HepG2 (cell line): ENCODE measurements at regions not wholly inside any gene's neighbourhood (a gene's known extent, or its start where the extent isn't known, plus 50 kb on each side); places are given as distances from the start of the nearest gene placed in this dataset.

Experiments used
- ATAC-seq: fragments of 200-7000 bp; cut with Tn5 transposase; 3 replicates; pipeline ENCODE4 v1.9.1; 2020; ENCODE audit warnings: mild to moderate bottlenecking, moderate library complexity
- BruUV-seq: library from RNA; stranded (reverse); fragments of 400-500 nt; replicated peaks from 2 replicates; lab custom pipeline; 2021; lab: Mats Ljungman, UMichigan
- CTCF ChIA-PET: fragments of 300-600 bp; formaldehyde crosslinking; extraction: SDS; loops from one replicate; lab custom pipeline; 2021; ENCODE audit warnings: low total read pairs, inconsistent platforms, low intra/inter-chr PET ratio; lab: Yijun Ruan, JAX
- POLR2A ChIA-PET: fragments of 350-600 bp; sonication (Branson Sonifier 250); formaldehyde crosslinking; loops from one replicate; lab custom pipeline; 2020; ENCODE audit warnings: antibody characterized with exemption, inconsistent platforms; lab: Yijun Ruan, JAX
- DNase-seq: peaks from one replicate; pipeline ENCODE4 v3.0.0-alpha.2; 2015; ENCODE audit warnings: low spot score
- FAIRE-seq: peaks from 3 replicates; lab custom pipeline; 2011; peaks lifted over from hg19 to GRCh38; lab: Jason Lieb, UNC
- H2AFZ ChIP-seq: one replicate; pipeline ENCODE4 v1.6.1; 2011; ENCODE audit warnings: low read length, inconsistent platforms
- H3K27ac ChIP-seq: fragments of 300-600 bp; 3 replicates; pipeline ENCODE4 v1.8.0; 2011; ENCODE audit warnings: mixed run types, mild to moderate bottlenecking, mixed read lengths, low read length, inconsistent platforms; ENCODE audit not compliant: insufficient read depth; ENCODE audit errors: extremely low read length
- H3K27me3 ChIP-seq, 2 experiments: fragments of 200-600 bp in 1 of 2; 2 replicates in 1 of 2; 3 replicates in 1 of 2; pipeline versions ENCODE4 v1.6.0 to v1.8.0; 2011; ENCODE audit warnings: low read length in 2 of 2, mild to moderate bottlenecking in 2 of 2, moderate library complexity in 2 of 2, inconsistent platforms in 1 of 2; ENCODE audit not compliant: insufficient read depth in 2 of 2, control insufficient read depth in 1 of 2
- H3K36me3 ChIP-seq, 2 experiments: fragments of 200-600 bp in 1 of 2; replicated peaks in 1 of 2; 2 replicates in 1 of 2; 3 replicates in 1 of 2; pipeline versions ENCODE4 v1.5.1 to v1.8.0; 2011; ENCODE audit warnings: low read length in 2 of 2, inconsistent platforms in 1 of 2; ENCODE audit not compliant: insufficient read depth in 2 of 2, control insufficient read depth in 1 of 2
- H3K4me1 ChIP-seq: 2 replicates; pipeline ENCODE4 v1.5.1; 2012; ENCODE audit warnings: low read length, inconsistent platforms; ENCODE audit not compliant: insufficient read depth
- H3K4me2 ChIP-seq: 2 replicates; pipeline ENCODE4 v1.6.0; 2011; ENCODE audit warnings: low read depth, low read length, inconsistent platforms
- H3K4me3 ChIP-seq, 3 experiments: fragments of 200-600 bp in 1 of 3; sonication (generic), shearing (Covaris generic) in 1 of 3; replicated peaks in 1 of 3; 2 replicates each; pipeline ENCODE4 v1.5.1; 2011 to 2016; ENCODE audit warnings: low read length in 3 of 3, inconsistent platforms in 2 of 3, low read depth in 2 of 3, mild to moderate bottlenecking in 2 of 3, control low read depth in 1 of 3, mixed read lengths in 1 of 3; ENCODE audit not compliant: insufficient read depth in 1 of 3
- H3K79me2 ChIP-seq: one replicate; pipeline ENCODE4 v1.6.1; 2011; ENCODE audit warnings: low read length, inconsistent platforms; ENCODE audit not compliant: insufficient read depth
- H3K9ac ChIP-seq: 2 replicates; pipeline ENCODE4 v1.6.0; 2011; ENCODE audit warnings: mild to moderate bottlenecking, low read depth, low read length, inconsistent platforms; ENCODE audit not compliant: insufficient read depth
- H3K9me3 ChIP-seq: 2 replicates; pipeline ENCODE4 v1.5.1; 2012; ENCODE audit warnings: mild to moderate bottlenecking, low read length
- H4K20me1 ChIP-seq: 2 replicates; pipeline ENCODE4 v1.6.0; 2011; ENCODE audit warnings: inconsistent platforms, mild to moderate bottlenecking, low read length, moderate library complexity; ENCODE audit not compliant: insufficient read depth
- E2F2 ChIP-seq: sonication (generic); formaldehyde crosslinking; IDR thresholded peaks from 2 replicates; pipeline ENCODE4 v1.4.0; 2020; ENCODE audit warnings: missing genetic modification reagents, borderline replicate concordance
- FLYWCH1 ChIP-seq: sonication (generic); formaldehyde crosslinking; IDR thresholded peaks from 2 replicates; pipeline ENCODE4 v1.8.1; 2023; ENCODE audit warnings: mild to moderate bottlenecking, missing genetic modification reagents
- FOXC1 ChIP-seq: sonication (generic); formaldehyde crosslinking; IDR thresholded peaks from 2 replicates; pipeline ENCODE4 v1.8.0; 2022; ENCODE audit warnings: mild to moderate bottlenecking, missing genetic modification reagents, borderline replicate concordance
- LBX2 ChIP-seq: sonication (generic); formaldehyde crosslinking; IDR thresholded peaks from 2 replicates; pipeline ENCODE4 v1.5.0; 2020; ENCODE audit warnings: missing genetic modification reagents, mild to moderate bottlenecking, borderline replicate concordance
- MED8 ChIP-seq: sonication (generic); formaldehyde crosslinking; IDR thresholded peaks from 2 replicates; pipeline ENCODE4 v1.8.1; 2023; ENCODE audit warnings: mild to moderate bottlenecking, missing genetic modification reagents; ENCODE audit not compliant: insufficient replicate concordance
- MIER2 ChIP-seq: IDR thresholded peaks from 2 replicates; pipeline ENCODE4 v1.6.1; 2016; ENCODE audit warnings: missing biosample characterization, missing genetic modification reagents
- PRMT3 ChIP-seq: sonication (generic); formaldehyde crosslinking; IDR thresholded peaks from 2 replicates; pipeline ENCODE4 v1.8.1; 2022; ENCODE audit warnings: low read depth, mild to moderate bottlenecking, moderate library complexity, missing genetic modification reagents, borderline replicate concordance
- TGIF2 ChIP-seq: IDR thresholded peaks from 2 replicates; pipeline ENCODE4 v1.6.1; 2016; ENCODE audit warnings: control low read depth, missing compliant biosample characterization
- ZNF281 ChIP-seq: sonication (generic); formaldehyde crosslinking; IDR thresholded peaks from 2 replicates; pipeline ENCODE4 v1.4.0; 2020; ENCODE audit warnings: missing genetic modification reagents, borderline replicate concordance
- ZNF335 ChIP-seq: sonication (generic); formaldehyde crosslinking; IDR thresholded peaks from 2 replicates; pipeline ENCODE4 v1.4.0; 2020; ENCODE audit warnings: missing genetic modification reagents
- ZNF484 ChIP-seq: sonication (generic); formaldehyde crosslinking; IDR thresholded peaks from 2 replicates; pipeline ENCODE4 v1.5.1; 2020; ENCODE audit warnings: mild to moderate bottlenecking, low read depth, missing genetic modification reagents, borderline replicate concordance
- ZNF569 ChIP-seq: sonication (generic); formaldehyde crosslinking; IDR thresholded peaks from 2 replicates; pipeline ENCODE4 v1.5.0; 2020; ENCODE audit warnings: mild to moderate bottlenecking, missing genetic modification reagents, moderate library complexity, borderline replicate concordance
- WGBS: methylation state at CpG from one replicate; pipeline ENCODE4 v1.1.6; 2017; ENCODE audit warnings: low lambda C conversion rate; 5-methylcytosine and 5-hydroxymethylcytosine counted together
- in situ Hi-C: cut with HindIII; loops from 2 replicates; pipeline ENCODE4 v1.10.0; 2017; ENCODE audit warnings: low pct_unique_long_range_greater_than_20kb; ENCODE audit not compliant: extremely low pct_ligation_motif_present
- intact Hi-C: fragments of 100-400 bp; cut with micrococcal nuclease; formaldehyde crosslinking; loops from one replicate; pipeline ENCODE4 v1.10.0; 2022; ENCODE audit not compliant: unreplicated experiment

- CTCF ChIA-PET = no interaction called here
Observed at GRCh38 chr16:86424985-86425384, 85.3 kb upstream of the FOXF1 start.

GRCh38 chr16:86426063-86426642 lies 84.2 kb upstream of the FOXF1 start:
- Histone ChIP-seq H2AFZ (no peak overlapping the region), H4K20me1 (no peaks in the 10 kb centered on the region), H3K9me3 (no peaks in the 10 kb centered on the region), H3K4me3 (no peak overlapping the region), H3K4me1 (no peaks in the 10 kb centered on the region), H3K9ac (no peak overlapping the region), H3K36me3 (no peaks in the 10 kb centered on the region), H3K27me3 (peaks cover 9 to 78% of the 10 kb centered on the region in 2 experiments), H3K4me2 (no peak overlapping the region), H3K79me2 (no peaks in the 10 kb centered on the region), H3K27ac (no peak overlapping the region)
- BruUV-seq = no TSS peak
- ATAC-seq (no peak; the same call in 2 of the 3 replicates), DNase-seq (no peak), FAIRE-seq (no peak)
- intact Hi-C loops (no loop called here), in situ Hi-C loops (no loop called here)
- POLR2A ChIA-PET = no interaction called here
- TF ChIP-seq FLYWCH1 (CRISPR knock-in tag) (no peak), MIER2 (no peak), ZNF335 (no peak), MED8 (CRISPR knock-in tag) (no peak), PRMT3 (CRISPR knock-in tag) (no peak), ZNF569 (CRISPR knock-in tag) (no peak), E2F2 (CRISPR knock-in tag) (no peak), ZNF281 (CRISPR knock-in tag) (no peak), LBX2 (CRISPR knock-in tag) (no peak), FOXC1 (no peak), ZNF484 (CRISPR knock-in tag) (no peak)
- CTCF ChIA-PET = no interaction called here
- 12% methylated on average over 7 of the region's 12 CpGs for WGBS

More at GRCh38 chr16:86424985-86425384, 85.3 kb upstream of the FOXF1 start:
- no peak overlapping the region for H3K4me2 ChIP-seq
- intact Hi-C loops (no loop called here), in situ Hi-C loops (no loop called here)
- no peaks in the 10 kb centered on the region for H4K20me1 ChIP-seq
- 18% methylated on average over 6 of the region's 9 CpGs for WGBS
- BruUV-seq = no TSS peak
- ATAC-seq (no peak), DNase-seq (no peak), FAIRE-seq (no peak)
- no peaks in the 10 kb centered on the region for H3K79me2 ChIP-seq
- no peak for TF ChIP-seq TGIF2 (CRISPR knock-in tag)
- no peaks in the 10 kb centered on the region for H3K9me3 ChIP-seq
- no peak overlapping the region for H3K9ac ChIP-seq
- no peak overlapping the region for H3K4me3 ChIP-seq
- H3K27me3 ChIP-seq = peaks cover 4 to 68% of the 10 kb centered on the region in 2 experiments
- H3K4me1 ChIP-seq = no peaks in the 10 kb centered on the region
- POLR2A ChIA-PET = no interaction called here
- H3K36me3 ChIP-seq = no peaks in the 10 kb centered on the region
- H2AFZ ChIP-seq = no peak overlapping the region
- H3K27ac ChIP-seq = no peak overlapping the region
